Myocyte (in vitro differentiated cells): ENCODE measurements at regions not wholly inside any gene's neighbourhood (a gene's known extent, or its start where the extent isn't known, plus 50 kb on each side); places are given as distances from the start of the nearest gene placed in this dataset.
"Not testable (repeated sequence)": the region's sequence is repeated elsewhere in the genome, so short reads cannot be mapped to it uniquely, and the experiment has no call there.

ENCODE experiments used
- DNase-seq: peaks from one replicate; pipeline ENCODE4 v3.0.0-alpha.2; 2012; ENCODE audit warnings: low read depth

- DNase-seq = not testable (repeated sequence)
Observed at GRCh38 chr5:62255551-62255950, 50.5 kb upstream of the KIF2A start.

GRCh38 chr5:62256161-62257019, 49.6 kb upstream of the KIF2A start:
- DNase-seq = no peak
